ENCODE measurements at regions not wholly inside any gene's neighbourhood (a gene's known extent, or its start where the extent isn't known, plus 50 kb on each side); places are given as distances from the start of the nearest gene placed in this dataset.
"Not testable (repeated sequence)": the region's sequence is repeated elsewhere in the genome, so short reads cannot be mapped to it uniquely, and the experiment has no call there.

- H3K4me3 ChIP-seq (ENCODE audit: low read depth, low read length), result no peak overlapping the region
- TF ChIP-seq CTCF (IDR thresholded peaks at IDR 0.05; ENCODE audit: low read depth, low read length), result no peak
- in situ Hi-C loops (cut with HindIII; ENCODE audit: low sequenced_read_pairs), result no loop called here
- no peak for DNase-seq (ENCODE audit: low read depth, low spot score)
Observed at GRCh38 chr2:37802211-37802752, 122.8 kb upstream of the RMDN2 start.

- H3K4me3 ChIP-seq (ENCODE audit: low read depth, low read length), result no peak overlapping the region
- in situ Hi-C loops (cut with HindIII; ENCODE audit: low sequenced_read_pairs), result no loop called here
- DNase-seq (ENCODE audit: low read depth, low spot score), result peak; percentile 93
- no peak for TF ChIP-seq CTCF (IDR thresholded peaks at IDR 0.05; ENCODE audit: low read depth, low read length)
Observed at GRCh38 chr2:37802899-37803379, 122.1 kb upstream of the RMDN2 start.

- H3K4me3 ChIP-seq (ENCODE audit: low read depth, low read length); in situ Hi-C loops (cut with HindIII; ENCODE audit: low sequenced_read_pairs); DNase-seq (ENCODE audit: low read depth, low spot score): not testable (repeated sequence)
Observed at GRCh38 chr2:37806004-37806403, 119.1 kb upstream of the RMDN2 start.

- TF ChIP-seq CTCF (IDR thresholded peaks at IDR 0.05; ENCODE audit: low read depth, low read length), result peak; percentile 61
- in situ Hi-C loops (cut with HindIII; ENCODE audit: low sequenced_read_pairs), result no loop called here
- no peak overlapping the region for H3K4me3 ChIP-seq (ENCODE audit: low read depth, low read length)
- peak; percentile 77 for DNase-seq (ENCODE audit: low read depth, low spot score)
Observed at GRCh38 chr2:37809525-37809924, 115.6 kb upstream of the RMDN2 start.

- no peak overlapping the region for H3K4me3 ChIP-seq (ENCODE audit: low read depth, low read length)
- no peak for DNase-seq (ENCODE audit: low read depth, low spot score)
- TF ChIP-seq CTCF (IDR thresholded peaks at IDR 0.05; ENCODE audit: low read depth, low read length), result no peak
- in situ Hi-C loops (cut with HindIII; ENCODE audit: low sequenced_read_pairs), result no loop called here
Observed at GRCh38 chr2:37809931-37810570, 115.0 kb upstream of the RMDN2 start.

- H3K4me3 ChIP-seq (ENCODE audit: low read depth, low read length), result no peak overlapping the region
- in situ Hi-C loops (cut with HindIII; ENCODE audit: low sequenced_read_pairs), result no loop called here
- no peak for TF ChIP-seq CTCF (IDR thresholded peaks at IDR 0.05; ENCODE audit: low read depth, low read length)
- no peak for DNase-seq (ENCODE audit: low read depth, low spot score)
Observed at GRCh38 chr2:37812414-37812813, 112.7 kb upstream of the RMDN2 start.

GRCh38 chr2:37812941-37813730 lies 112.0 kb upstream of the RMDN2 start:
- no peak overlapping the region for H3K4me3 ChIP-seq (ENCODE audit: low read depth, low read length)
- DNase-seq (ENCODE audit: low read depth, low spot score), result no peak
- in situ Hi-C loops (cut with HindIII; ENCODE audit: low sequenced_read_pairs), result no loop called here
- TF ChIP-seq CTCF (IDR thresholded peaks at IDR 0.05; ENCODE audit: low read depth, low read length), result no peak

Data from astrocyte of the spinal cord (primary cell).